Islet of Langerhans (tissue), 1 donor: ENCODE measurements at regions not wholly inside any gene's neighbourhood (a gene's known extent, or its start where the extent isn't known, plus 50 kb on each side); places are given as distances from the start of the nearest gene placed in this dataset.

ENCODE experiments used
- FAIRE-seq: peaks from one replicate; lab custom pipeline; 2011; peaks lifted over from hg19 to GRCh38; lab: Jason Lieb, UNC

- FAIRE-seq, result no peak
Measured at GRCh38 chr6:102398788-102399390, 1005.4 kb downstream of the GRIK2 start.

- no peak for FAIRE-seq
Measured at GRCh38 chr6:102390541-102390940, 997.0 kb downstream of the GRIK2 start.

GRCh38 chr6:102389994-102390393, 996.5 kb downstream of the GRIK2 start:
- FAIRE-seq, result no peak

- peak; percentile 5 for FAIRE-seq
Measured at GRCh38 chr6:102387326-102388033, 994.0 kb downstream of the GRIK2 start.

GRCh38 chr6:102381203-102381602, 987.7 kb downstream of the GRIK2 start:
- FAIRE-seq, result no peak

- no peak for FAIRE-seq
Measured at GRCh38 chr6:102356170-102356569, 962.7 kb downstream of the GRIK2 start.

- FAIRE-seq, result no peak
Measured at GRCh38 chr6:102355578-102355977, 962.1 kb downstream of the GRIK2 start.

- no peak for FAIRE-seq
Measured at GRCh38 chr6:102352552-102352951, 959.0 kb downstream of the GRIK2 start.

GRCh38 chr6:102344769-102345168, 951.3 kb downstream of the GRIK2 start:
- no peak for FAIRE-seq

- no peak for FAIRE-seq
Measured at GRCh38 chr6:102340311-102340710, 946.8 kb downstream of the GRIK2 start.

- FAIRE-seq, result no peak
Measured at GRCh38 chr6:102333736-102334135, 940.2 kb downstream of the GRIK2 start.

- FAIRE-seq, result no peak
Measured at GRCh38 chr6:102327697-102328225, 934.3 kb downstream of the GRIK2 start.

- no peak for FAIRE-seq
Measured at GRCh38 chr6:102313699-102314098, 920.2 kb downstream of the GRIK2 start.

GRCh38 chr6:102309700-102310099, 916.2 kb downstream of the GRIK2 start:
- no peak for FAIRE-seq

GRCh38 chr6:102300350-102300749, 906.8 kb downstream of the GRIK2 start:
- no peak for FAIRE-seq

GRCh38 chr6:102298051-102298450, 904.5 kb downstream of the GRIK2 start:
- FAIRE-seq, result no peak
